Adrenal gland (tissue), 5 donors: ENCODE measurements at regions not wholly inside any gene's neighbourhood (a gene's known extent, or its start where the extent isn't known, plus 50 kb on each side); places are given as distances from the start of the nearest gene placed in this dataset.

Source experiments
- POLR2A ChIP-seq, 2 donors: fragments of 450-650 bp; IDR thresholded peaks; one replicate each; pipeline ENCODE4 v1.6.1; 2017; ENCODE audit warnings: antibody characterized with exemption in 2 of 2, mild to moderate bottlenecking in 2 of 2, moderate library complexity in 1 of 2
- TF ChIP-seq, protein P1 (sequence below), 6 experiments: fragments of 450-650 bp in 4 of 6; fragments of 200-600 bp in 2 of 6; sonication (generic) in 1 of 6; IDR thresholded peaks; 1 replicate in 5 of 6; 2 replicates in 1 of 6; pipeline versions ENCODE4 v1.5.1 to v1.8.0; 2016 to 2021; ENCODE audit warnings: antibody characterized with exemption in 6 of 6, mild to moderate bottlenecking in 2 of 6, moderate library complexity in 1 of 6
- donor health status: DM: no; HTN: no; CAD: no.

DNA sequence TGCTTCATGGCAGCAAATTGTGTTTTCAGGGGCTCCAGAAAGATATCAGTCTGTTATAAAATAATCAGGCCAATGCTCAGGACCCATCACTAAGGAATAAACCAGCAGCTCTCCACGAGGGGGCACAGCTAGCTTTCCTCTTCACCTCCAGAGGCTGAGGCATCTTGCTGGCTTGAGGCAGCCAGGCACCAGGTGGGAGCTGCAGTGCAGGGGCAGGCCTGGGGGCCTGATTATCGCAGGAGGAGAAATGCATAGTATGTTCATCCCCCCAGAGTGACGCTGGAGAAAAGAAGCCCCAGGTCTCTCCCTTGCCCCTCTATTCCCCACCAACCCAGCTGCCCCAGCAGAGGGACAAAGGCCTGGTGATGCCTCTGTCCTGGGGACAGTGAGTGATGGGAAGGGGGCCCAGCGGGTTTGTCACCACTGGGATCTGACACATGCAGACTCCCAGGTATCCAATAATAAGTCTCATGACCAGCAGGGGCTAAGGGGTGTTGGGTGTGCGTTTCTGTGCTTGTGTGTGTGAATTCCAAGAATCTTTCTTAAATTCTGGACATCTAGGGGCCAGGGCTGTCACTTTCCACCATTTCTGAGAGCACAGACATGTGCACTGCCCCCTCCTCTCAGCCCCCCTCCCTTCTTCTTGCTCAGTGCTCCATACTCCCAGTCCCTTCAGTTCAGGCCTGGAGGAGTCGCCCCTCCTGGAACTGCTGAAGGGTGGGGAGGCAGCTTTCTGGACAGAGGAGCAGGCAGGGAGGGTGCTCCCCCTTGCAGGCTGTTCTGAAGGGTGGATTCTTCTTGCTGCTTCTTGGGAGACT, 128.1 kb upstream of the FAM20C start:
- TF ChIP-seq, protein P1, sequence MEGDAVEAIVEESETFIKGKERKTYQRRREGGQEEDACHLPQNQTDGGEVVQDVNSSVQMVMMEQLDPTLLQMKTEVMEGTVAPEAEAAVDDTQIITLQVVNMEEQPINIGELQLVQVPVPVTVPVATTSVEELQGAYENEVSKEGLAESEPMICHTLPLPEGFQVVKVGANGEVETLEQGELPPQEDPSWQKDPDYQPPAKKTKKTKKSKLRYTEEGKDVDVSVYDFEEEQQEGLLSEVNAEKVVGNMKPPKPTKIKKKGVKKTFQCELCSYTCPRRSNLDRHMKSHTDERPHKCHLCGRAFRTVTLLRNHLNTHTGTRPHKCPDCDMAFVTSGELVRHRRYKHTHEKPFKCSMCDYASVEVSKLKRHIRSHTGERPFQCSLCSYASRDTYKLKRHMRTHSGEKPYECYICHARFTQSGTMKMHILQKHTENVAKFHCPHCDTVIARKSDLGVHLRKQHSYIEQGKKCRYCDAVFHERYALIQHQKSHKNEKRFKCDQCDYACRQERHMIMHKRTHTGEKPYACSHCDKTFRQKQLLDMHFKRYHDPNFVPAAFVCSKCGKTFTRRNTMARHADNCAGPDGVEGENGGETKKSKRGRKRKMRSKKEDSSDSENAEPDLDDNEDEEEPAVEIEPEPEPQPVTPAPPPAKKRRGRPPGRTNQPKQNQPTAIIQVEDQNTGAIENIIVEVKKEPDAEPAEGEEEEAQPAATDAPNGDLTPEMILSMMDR (IDR thresholded peaks at IDR 0.05), result peak; percentile 17 to 61 (median 52)
- no peak for TF ChIP-seq POLR2A (IDR thresholded peaks at IDR 0.05)
